NCI-H2029 treated with DMSO at 0.1 percent for 48 hours (cell line): ENCODE measurements at regions not wholly inside any gene's neighbourhood (a gene's known extent, or its start where the extent isn't known, plus 50 kb on each side); places are given as distances from the start of the nearest gene placed in this dataset.
"Not testable (repeated sequence)": the region's sequence is repeated elsewhere in the genome, so short reads cannot be mapped to it uniquely, and the experiment has no call there.

Source experiments
- DNase-seq: peaks from one replicate; lab custom pipeline; 2025; lab: John Stamatoyannopoulos, UW

DNA sequence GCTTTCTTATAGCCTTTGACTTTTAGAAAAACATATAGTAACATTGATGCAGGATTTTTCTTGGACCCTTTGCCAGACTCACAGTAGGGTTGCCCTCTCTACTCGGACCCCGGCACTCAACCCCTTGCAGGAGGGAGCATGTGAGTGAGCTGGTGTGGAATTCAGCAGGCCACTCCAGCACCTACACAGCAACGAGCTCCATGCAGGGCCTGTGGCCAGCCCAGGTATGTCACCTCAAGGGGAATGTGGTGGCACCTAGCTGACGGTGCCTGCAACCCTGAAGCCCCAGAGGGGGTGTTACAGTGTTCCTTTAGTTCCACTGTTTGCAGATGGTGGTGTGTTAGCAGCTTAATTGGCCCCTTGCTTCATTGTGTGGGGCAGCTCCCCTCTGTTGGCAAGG is 414.9 kb downstream of the KCNJ2 start:
- no peak for DNase-seq

DNA sequence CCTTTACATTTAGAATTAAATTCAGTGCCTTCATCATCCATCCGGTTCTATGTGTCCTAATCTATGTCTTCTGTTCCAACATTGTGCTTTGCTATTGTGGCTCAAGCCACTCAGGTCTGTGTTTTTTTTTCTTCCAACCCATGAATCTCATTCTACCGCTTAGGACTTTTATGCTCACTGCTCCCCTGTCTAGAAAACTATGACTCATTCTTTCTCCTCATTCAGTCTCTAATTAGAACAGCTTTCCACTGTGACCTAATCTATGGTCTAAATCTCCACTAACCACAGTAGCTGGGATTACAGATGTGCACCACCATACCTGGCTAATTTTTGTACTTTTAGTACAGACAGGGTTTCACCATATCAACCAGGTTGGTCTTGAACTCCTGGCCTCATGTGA is 418.7 kb downstream of the KCNJ2 start:
- no peak for DNase-seq

DNA sequence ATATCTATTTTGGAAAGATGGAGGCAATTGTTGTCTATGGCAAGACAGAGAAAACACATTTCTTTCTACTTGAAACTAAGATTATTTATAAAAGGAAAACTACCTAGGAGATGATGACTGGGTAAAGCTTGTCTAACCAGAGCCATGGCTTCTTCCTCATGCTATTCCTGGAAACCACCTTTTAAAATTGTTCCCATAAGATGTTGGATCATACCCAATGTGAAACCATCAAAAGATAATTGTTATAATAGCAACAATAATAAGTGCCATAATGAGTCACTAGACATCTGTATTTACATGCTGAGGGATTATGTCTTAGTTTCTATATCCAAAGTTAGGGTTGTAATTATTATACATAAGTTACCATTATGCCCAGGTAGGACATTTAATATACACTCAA is 428.4 kb downstream of the KCNJ2 start:
- no peak for DNase-seq

DNA sequence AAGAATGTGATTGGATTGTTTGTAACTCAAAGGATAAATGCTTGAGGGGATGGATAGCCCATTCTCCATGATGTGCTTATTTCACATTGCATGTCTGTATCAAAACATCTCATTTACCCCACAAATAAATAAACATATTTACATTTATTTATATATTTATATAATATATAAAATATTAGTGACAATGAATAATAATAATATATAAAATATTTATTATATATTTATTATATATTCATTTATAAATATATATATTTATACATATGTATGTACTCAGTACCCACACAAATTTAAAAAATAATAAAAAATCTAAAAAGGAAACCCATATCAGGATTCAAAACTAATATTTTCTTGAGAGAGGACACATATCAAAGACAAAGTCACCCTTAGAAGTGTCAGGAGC is 429.9 kb downstream of the KCNJ2 start:
- no peak for DNase-seq

DNA sequence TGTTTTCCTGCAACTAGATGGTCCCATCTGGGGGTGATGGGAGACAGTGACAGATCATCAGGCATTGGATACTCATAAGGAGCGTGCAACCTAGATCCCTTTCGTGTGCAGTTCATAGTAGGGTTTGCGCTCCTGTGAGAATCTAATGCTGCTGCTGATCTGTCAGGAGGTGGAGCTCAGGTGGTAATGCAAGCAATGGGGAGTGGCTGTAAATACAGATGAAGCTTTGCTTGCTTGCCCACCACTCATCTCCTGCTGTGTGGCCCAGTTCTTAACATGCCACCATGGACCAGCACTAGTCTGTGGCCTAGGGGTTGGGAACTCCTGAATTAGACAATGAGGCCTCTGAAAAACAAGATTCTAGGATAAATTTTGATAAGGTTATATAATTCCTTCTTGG is 430.6 kb downstream of the KCNJ2 start:
- DNase-seq = not testable (repeated sequence)

DNA sequence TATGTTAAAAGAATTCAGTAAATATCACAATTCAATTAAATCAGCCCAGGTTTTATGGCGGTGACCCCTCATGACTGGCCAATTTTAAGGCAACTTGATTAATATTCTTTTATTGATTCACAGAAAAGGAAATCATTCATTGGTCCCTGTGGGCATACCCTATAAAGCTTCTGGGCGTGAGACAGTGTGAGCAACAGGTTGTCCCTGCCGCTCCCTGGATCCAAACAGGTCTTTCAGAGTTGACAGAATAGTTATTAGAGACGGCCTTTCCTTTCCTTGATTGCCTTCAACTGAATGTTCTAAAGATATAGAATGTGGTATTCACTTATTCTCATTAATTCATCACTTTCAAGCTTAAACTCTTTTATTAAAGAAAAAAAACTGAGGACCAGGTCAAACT is 433.9 kb downstream of the KCNJ2 start:
- no peak for DNase-seq

DNA sequence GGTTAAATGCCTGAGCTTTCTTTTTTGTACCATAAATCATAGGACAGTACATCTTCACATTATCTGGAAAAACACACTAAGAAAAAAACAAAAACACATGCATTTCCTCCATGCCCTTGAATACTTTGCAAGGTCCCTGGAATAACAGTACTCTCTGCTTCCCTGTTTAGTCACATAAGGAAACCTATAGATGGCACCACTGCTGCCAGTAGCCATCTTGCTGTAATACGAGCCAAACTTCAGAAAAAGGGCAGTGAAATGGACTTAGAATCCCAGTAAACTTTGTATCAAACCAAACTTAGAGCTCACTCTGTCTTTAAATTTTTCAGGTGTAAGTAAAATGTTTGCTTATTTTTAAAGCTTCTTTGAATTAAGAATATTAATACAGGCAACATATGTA is 435.5 kb downstream of the KCNJ2 start:
- no peak for DNase-seq

DNA sequence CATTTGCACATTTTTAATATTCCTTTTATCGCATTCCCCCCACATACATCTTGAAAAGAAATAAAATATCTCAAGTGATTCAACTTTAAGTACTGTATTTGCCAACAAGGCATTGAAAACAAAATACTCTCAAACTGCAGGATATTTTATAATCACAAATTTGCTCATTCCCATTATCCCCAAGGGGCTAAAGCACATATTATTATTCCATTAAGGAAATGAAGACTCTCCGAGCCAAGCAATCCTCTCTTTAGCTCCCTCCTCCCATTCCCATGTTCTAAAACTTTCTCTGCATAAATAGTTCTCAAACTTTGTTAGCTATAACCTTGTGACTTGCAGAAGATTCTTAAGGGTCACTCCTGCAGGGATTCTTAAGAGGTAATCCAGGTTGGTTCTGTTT is 436.8 kb downstream of the KCNJ2 start:
- no peak for DNase-seq

DNA sequence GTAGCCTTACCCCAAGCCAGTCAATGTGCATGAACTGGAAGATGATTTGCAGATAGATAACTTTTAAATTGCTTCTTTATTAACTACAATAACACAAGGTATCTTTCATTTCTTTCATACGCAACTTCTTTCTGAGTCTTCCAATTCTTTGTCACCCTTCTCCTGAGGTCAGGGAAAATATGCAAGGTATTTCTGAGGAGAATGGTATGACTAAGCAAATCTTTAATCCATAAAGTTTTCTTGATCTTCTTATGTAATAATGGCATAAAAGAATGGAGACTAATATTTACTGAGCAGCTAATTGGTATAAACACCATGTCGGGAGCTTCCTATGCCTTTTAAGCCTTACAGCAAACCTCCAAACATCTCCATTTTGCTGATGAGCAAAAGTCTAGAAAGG is 438.9 kb downstream of the KCNJ2 start:
- DNase-seq = no peak

DNA sequence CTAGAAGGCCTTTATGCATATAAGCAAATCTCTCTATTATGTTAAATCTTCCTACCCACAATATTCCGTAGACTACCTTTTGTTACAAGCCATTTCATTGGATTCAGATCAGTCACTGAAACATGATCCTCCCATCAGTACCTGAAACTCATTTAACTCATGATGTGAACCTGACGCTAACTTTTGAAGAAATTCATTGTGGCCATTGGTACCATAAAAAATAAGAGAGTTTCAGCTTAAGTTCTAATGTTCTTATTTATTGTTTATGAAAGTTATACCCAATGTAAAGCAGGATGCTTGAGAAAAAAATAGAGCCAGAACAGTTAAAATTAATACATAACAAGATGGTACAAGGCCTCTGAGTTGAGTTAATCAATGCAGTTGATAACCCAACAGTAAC is 439.6 kb downstream of the KCNJ2 start:
- no peak for DNase-seq

DNA sequence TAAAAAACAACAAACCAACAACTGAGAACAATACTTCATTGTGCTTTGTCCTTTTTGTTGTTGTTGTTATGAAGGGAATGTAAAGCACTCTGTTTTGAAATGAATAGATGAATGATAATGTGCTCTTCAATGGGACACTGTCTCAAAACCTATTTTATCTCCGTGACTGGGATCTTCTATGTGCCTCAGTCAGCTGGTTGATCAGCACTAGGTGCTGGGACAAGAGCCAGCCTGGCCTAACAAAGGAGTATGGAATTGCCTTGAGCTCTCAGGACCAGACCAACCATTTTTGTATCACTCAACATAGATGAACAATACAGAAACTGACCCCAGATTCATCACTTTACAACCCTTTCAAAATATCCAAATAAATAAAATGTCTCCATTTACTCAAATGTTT is 440.2 kb downstream of the KCNJ2 start:
- DNase-seq = no peak

DNA sequence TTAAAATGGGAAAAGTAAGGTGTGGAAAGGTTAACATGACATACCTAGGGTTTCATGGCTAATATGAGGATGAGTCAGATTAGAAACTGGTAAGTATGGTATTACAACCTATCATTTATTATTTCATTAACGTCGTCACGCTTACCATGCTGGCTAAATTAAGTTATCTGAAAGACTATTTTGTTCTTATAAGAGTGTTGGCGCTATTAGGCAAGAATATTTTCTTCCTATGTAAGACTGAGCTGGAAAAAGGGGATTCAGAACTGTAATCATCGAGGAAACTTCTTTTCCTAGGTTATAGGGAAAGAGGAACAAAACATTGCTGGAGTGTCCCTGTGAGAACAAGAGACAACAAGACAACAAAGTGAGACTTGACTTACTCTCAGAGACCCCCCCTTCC is 440.8 kb downstream of the KCNJ2 start:
- DNase-seq = no peak

DNA sequence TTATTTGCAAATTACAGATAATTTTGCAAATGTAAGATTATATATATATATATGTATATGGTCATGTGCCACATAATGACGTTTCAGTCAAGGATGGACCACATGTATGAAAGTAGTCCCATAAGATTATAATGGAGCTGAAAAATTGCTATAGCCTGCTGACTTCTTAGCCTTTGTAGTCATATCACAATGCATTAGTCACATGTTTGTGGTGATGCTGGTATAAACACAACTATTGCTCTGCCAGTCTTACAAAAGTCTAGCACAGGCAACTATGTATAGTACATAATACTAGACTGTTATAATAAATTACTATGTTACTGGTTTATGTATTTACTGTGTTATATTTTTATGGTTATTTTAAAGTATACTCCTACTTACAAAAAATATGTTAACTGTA is 444.3 kb downstream of the KCNJ2 start:
- no peak for DNase-seq

DNA sequence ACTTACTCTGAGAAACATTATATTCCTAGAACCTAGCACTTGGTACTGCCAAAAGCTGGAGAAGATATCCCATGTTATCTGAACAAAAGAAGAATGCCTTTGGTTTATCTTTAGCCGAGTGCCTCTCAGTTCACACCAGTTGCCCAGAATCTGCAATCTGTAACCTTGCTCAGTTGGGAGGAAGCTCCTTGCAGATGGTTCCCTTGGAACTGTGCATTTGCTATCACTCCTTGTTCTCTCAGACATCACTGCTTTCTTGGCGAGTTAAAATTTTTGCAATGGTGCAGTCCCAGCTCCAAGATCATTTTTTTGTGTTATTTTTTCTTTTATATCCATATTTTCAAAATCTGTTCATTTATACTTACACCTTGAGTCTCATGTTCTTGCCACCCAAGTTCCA is 446.5 kb downstream of the KCNJ2 start:
- DNase-seq = no peak

DNA sequence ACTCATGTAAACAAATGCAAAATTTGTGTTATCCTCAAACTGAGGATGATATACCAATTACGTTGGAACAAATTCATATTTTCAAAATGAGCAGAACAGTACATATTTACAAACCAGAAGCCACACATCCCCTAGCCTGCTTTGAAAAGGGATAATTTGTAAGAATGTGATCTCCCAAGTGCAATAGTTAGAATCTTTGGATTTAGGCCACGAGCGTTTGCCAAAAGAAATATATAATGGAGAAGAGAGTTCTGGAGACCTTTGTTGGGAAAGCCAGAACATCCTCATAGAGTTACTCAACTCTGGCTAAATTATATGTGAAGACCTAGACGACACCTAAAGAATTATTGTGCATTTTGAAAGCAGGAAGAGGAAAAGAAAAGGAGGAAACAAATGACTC is 449.3 kb downstream of the KCNJ2 start:
- DNase-seq = no peak

DNA sequence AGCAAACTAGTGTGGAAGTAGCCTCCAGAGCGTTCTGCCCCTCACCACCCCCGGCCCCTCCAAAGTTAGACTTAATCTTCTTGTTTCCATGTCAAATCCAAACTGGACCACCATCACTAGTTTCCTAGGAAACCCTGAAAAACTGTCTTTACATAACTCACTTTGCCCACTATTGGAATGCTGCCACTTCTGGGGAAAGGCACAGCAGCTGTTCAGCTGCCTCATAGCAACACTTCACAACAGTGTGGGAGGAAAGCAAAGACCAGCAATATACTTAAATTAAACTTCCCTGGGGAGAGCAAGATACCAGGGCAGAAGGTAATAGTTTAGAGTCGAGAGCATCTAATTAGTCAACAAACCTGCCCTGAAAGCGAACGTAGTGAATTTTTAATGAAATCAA is 452.2 kb downstream of the KCNJ2 start:
- DNase-seq = no peak

DNA sequence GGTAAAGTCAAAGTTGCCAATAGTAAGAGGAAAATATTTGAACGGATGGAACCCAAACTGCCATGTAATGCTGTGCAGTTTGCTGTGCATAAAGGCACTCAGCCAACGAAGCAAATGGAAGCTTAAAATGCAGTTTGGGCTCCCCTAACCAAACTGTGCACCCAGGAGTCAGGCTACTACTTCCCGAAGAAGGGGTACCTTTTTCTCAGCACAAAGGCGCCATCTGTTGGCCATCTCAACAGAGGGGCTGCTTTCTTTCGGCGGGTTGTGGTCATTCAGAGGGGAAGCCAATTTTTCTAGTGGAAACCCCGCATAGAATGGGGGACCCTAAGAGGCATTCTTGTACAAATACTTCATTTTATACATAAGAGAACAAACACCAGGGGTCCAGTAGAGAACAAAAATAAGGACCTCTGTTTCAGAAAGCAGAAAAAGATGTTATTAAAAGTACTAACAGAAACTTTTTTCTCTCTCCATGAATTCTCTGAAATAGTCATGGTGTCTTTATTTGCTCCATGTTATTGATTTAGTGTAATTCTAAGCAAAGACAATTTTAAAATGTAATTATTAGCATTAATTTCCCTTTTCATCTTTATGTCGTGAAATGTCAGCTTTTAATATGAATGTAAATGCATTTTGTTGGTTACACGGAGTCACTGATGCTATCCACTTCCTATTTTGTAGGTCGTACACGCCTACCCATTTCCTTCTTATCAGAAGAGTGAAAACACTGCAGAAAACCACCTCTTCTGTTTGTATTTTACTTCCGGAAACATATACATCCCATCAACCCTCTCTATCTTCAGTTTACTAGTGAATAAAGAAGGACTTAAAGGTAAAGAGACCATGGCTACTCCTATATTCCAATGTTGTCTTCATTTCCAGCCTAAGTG is 453.3 kb downstream of the KCNJ2 start:
- peak; percentile 45 for DNase-seq

DNA sequence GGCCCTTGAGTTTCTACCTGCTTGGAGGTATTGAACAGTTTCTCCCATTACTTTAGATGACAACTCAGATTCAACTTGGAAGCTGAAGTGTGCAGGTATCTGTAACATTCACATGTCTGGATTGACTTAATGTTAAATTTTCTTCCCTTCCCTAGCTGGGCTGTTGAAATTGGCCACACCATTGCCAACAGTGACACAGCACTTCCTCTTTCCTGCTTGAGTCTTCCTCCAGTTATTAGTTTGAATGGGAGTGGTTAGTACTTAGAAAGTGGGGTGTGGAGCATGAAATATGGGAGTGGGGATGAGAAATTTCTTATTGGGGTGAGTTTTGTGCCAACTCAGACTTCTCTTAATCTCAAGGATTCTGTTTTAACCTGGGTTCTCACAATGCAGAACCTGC is 454.9 kb downstream of the KCNJ2 start:
- no peak for DNase-seq

DNA sequence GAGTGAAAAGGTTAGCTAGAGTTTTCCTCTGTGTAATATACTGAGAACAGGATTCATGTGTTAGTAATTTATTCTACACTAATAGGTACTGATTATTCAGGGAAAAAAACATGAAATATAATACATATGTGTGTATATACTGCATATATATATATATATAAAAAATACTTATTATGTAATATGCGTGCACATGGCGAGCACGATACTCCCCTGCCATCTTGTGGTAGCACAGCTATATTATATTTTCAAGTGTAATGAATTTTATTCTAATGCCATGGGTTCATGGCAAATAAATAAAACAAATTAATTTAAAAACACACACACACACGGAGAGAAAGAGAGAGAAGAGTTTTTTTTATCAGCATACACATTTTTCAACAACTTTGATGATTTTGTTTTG is 460.6 kb downstream of the KCNJ2 start:
- DNase-seq = no peak

DNA sequence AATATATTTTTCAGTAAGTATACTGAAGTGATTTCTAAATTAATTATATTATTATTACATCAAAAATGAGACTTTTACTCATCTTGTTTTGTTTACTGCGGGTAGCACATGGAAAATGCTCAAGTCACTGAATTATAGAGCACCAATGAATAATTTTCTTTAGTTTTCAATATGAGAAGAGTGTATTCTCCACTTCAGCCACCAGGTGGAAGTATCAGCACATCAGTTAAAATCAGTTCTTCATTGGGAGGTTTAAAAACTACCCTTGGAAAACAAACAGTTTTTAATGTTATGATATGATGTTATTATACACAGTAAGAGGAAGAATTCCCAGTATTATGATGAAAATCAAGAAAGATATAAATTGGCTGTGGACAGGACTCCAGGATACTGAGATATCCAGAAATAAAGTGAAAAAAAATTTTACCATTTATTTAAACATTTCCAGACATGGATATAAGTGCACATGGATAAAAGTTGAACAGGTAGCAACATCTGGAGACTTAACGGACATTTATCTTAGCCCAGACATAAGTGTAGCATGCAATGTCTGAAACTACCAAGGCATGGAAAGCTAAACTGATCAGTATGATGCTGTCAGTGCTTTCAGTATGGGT is 467.3 kb downstream of the KCNJ2 start:
- DNase-seq = peak; percentile 50

DNA sequence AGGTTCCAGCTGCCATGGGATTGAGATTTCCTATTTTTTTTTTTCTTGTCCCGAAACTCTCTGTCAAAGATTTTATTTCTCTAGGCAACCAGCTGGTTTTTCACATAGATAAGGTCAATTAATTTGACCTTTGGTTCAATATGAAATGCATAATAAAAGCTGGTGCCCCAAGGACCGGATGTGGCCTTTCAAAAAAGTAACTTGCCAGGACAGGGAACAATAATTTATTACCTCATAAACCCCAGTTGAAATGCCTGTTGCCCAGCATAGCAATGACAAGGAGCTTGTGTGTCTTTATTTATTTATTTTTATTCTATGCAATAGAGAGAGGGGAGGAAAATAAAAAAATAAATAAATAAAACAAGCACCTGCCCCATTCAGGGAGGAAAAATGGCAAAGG is 472.7 kb downstream of the KCNJ2 start:
- DNase-seq = no peak

DNA sequence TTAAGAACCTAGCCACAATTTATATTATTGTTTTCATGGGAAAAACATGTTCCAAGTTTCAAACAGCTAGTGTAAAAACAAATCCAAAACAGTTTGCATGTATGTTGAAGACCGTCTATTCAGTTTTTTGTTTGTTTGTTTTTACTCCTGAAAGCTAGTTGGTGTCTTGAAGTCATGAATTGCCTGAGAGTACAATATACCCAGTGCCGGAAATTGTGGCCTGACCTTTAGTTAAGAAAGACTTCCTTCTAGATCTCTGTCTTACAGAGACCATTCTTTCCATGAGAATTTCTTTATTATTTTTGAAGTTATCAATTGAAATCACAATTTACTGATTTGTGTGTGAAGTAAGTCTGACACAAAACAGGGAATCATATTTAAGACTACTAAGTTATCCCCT is 474.8 kb downstream of the KCNJ2 start:
- no peak for DNase-seq

DNA sequence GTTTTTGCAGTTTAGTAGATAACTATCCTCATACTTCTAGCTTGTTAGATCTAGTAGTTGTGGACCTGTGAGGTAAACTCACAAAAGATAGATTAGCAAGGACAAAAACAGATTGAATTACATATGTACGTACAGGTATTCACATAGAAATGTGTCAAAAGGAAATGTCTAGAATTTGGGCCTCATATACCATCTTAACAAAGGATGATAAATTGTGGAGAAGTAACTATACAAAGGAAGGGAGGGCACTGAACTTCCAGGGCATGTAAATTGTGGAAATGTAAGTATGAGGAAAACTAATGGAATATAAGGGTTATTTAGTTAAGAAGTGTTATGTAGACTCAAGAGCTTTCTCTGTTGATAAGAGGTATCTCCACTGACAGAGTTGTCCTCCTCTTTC is 477.3 kb downstream of the KCNJ2 start:
- no peak for DNase-seq

DNA sequence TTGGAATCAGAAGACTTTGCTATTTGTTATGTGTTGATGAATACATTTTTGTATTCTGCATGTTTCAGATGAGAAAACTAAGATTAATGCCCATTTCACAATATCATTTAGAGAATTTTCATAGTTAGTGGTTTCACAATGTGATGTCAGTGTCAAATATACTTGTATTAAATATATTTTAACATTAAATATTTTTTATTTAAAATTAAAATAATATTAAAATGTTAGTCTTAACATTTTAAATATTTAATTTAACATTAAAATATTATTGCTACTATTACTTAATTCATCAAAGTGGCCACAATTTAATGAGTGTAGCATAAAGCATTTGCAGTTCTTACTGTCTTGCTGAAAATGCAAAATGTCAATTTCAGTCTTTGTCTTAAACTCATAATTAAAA is 478.8 kb downstream of the KCNJ2 start:
- DNase-seq = no peak
